ENCODE measurements at regions not wholly inside any gene's neighbourhood (a gene's known extent, or its start where the extent isn't known, plus 50 kb on each side); places are given as distances from the start of the nearest gene placed in this dataset.

DNA sequence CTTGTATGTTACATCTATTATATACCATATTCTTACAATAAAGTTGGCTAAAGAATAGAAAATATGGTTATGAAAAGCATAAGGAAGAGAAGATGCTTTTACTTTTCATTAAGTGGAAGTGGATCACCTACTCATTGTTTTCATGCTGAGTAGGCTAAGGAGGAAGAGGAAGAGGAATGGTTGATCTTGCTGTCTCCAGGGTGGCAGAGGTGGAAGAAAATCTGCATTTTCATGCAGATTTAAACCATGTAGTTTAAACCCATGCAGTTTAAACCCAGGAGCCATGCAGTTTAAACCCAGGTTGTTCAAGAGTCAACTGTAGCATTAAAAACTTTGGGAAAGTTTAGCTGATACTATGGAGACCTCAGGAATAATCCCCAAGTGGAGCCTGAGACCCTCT, 214.8 kb upstream of the NAALADL2 start:
- TF ChIP-seq, protein P1, sequence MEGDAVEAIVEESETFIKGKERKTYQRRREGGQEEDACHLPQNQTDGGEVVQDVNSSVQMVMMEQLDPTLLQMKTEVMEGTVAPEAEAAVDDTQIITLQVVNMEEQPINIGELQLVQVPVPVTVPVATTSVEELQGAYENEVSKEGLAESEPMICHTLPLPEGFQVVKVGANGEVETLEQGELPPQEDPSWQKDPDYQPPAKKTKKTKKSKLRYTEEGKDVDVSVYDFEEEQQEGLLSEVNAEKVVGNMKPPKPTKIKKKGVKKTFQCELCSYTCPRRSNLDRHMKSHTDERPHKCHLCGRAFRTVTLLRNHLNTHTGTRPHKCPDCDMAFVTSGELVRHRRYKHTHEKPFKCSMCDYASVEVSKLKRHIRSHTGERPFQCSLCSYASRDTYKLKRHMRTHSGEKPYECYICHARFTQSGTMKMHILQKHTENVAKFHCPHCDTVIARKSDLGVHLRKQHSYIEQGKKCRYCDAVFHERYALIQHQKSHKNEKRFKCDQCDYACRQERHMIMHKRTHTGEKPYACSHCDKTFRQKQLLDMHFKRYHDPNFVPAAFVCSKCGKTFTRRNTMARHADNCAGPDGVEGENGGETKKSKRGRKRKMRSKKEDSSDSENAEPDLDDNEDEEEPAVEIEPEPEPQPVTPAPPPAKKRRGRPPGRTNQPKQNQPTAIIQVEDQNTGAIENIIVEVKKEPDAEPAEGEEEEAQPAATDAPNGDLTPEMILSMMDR (IDR thresholded peaks at IDR 0.05; ENCODE audit: low read depth, low read length, missing input control): no peak
- TF ChIP-seq EGR1 (IDR thresholded peaks at IDR 0.05; ENCODE audit: low read depth in 2 of 2): no peak
- TF ChIP-seq, protein P2, sequence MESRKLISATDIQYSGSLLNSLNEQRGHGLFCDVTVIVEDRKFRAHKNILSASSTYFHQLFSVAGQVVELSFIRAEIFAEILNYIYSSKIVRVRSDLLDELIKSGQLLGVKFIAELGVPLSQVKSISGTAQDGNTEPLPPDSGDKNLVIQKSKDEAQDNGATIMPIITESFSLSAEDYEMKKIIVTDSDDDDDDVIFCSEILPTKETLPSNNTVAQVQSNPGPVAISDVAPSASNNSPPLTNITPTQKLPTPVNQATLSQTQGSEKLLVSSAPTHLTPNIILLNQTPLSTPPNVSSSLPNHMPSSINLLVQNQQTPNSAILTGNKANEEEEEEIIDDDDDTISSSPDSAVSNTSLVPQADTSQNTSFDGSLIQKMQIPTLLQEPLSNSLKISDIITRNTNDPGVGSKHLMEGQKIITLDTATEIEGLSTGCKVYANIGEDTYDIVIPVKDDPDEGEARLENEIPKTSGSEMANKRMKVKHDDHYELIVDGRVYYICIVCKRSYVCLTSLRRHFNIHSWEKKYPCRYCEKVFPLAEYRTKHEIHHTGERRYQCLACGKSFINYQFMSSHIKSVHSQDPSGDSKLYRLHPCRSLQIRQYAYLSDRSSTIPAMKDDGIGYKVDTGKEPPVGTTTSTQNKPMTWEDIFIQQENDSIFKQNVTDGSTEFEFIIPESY (IDR thresholded peaks at IDR 0.05): no peak
- TF ChIP-seq, protein P3, sequence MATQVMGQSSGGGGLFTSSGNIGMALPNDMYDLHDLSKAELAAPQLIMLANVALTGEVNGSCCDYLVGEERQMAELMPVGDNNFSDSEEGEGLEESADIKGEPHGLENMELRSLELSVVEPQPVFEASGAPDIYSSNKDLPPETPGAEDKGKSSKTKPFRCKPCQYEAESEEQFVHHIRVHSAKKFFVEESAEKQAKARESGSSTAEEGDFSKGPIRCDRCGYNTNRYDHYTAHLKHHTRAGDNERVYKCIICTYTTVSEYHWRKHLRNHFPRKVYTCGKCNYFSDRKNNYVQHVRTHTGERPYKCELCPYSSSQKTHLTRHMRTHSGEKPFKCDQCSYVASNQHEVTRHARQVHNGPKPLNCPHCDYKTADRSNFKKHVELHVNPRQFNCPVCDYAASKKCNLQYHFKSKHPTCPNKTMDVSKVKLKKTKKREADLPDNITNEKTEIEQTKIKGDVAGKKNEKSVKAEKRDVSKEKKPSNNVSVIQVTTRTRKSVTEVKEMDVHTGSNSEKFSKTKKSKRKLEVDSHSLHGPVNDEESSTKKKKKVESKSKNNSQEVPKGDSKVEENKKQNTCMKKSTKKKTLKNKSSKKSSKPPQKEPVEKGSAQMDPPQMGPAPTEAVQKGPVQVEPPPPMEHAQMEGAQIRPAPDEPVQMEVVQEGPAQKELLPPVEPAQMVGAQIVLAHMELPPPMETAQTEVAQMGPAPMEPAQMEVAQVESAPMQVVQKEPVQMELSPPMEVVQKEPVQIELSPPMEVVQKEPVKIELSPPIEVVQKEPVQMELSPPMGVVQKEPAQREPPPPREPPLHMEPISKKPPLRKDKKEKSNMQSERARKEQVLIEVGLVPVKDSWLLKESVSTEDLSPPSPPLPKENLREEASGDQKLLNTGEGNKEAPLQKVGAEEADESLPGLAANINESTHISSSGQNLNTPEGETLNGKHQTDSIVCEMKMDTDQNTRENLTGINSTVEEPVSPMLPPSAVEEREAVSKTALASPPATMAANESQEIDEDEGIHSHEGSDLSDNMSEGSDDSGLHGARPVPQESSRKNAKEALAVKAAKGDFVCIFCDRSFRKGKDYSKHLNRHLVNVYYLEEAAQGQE (IDR thresholded peaks at IDR 0.05): no peak
